ENCODE measurements at regions not wholly inside any gene's neighbourhood (a gene's known extent, or its start where the extent isn't known, plus 50 kb on each side); places are given as distances from the start of the nearest gene placed in this dataset.

- Mint-ChIP-seq H3K4me3 (no peak overlapping the region), H3K9me3 (peaks cover 19% of the 10 kb centered on the region), H3K4me1 (no peaks in the 10 kb centered on the region), H3K36me3 (no peaks in the 10 kb centered on the region), H3K27me3 (no peaks in the 10 kb centered on the region), H3K27ac (no peak overlapping the region)
- DNase-seq, result no peak
- CTCF ChIA-PET, result no interaction called here
Observed at GRCh38 chr4:133513901-133514300, 364.8 kb downstream of the PCDH10 start.

DNA sequence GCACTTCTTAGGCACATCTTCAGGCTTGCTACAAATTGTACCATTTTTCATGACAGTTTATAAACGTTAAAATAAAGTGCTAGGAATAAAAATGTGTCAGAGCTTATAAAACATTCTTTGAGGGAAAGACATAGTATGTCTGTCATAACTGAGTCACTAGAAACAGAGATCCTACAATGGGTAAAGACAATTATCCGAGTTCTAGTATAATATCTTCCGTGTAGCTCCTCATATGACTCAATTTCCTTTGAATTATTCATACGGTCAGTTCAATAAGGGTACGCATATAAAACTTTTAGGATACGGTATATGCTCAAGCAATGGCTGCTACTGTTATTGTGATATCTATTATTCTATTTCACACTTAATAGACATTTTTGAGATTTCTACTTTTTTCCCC, 349.1 kb downstream of the PCDH10 start:
- no peak overlapping the region for H3K27ac Mint-ChIP-seq
- no peaks in the 10 kb centered on the region for H3K36me3 Mint-ChIP-seq
- no peaks in the 10 kb centered on the region for H3K4me1 Mint-ChIP-seq
- no peaks in the 10 kb centered on the region for H3K9me3 Mint-ChIP-seq
- CTCF ChIA-PET, result no interaction called here
- DNase-seq, result no peak
- H3K4me3 Mint-ChIP-seq, result no peak overlapping the region
- H3K27me3 Mint-ChIP-seq, result no peaks in the 10 kb centered on the region

- no peak for DNase-seq
- Mint-ChIP-seq H3K4me3 (no peak overlapping the region), H3K36me3 (no peaks in the 10 kb centered on the region), H3K4me1 (no peaks in the 10 kb centered on the region), H3K27ac (no peak overlapping the region), H3K9me3 (no peaks in the 10 kb centered on the region), H3K27me3 (no peaks in the 10 kb centered on the region)
- CTCF ChIA-PET, result no interaction called here
Observed at GRCh38 chr4:133493776-133494175, 344.7 kb downstream of the PCDH10 start.

DNA sequence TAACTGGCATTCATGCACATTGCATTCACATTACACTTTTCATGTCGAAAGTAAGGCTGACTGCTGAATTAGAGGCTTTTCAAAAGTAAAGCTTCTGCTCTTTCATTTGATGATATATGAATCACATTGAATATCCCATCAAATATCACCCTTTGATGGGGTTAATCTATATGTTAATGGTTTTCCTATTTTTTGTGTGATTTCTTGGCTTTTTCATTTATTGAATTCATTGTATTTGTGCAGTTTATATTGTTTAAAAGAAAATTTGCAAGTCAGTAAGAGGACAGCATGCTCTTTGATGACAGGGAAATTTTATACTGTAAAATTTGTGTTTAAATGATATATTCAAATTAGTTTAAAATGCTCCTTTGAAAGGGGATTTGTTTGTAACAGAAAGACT, 344.1 kb downstream of the PCDH10 start:
- CTCF ChIA-PET, result no interaction called here
- no peak overlapping the region for H3K27ac Mint-ChIP-seq
- H3K4me1 Mint-ChIP-seq, result no peaks in the 10 kb centered on the region
- H3K9me3 Mint-ChIP-seq, result no peaks in the 10 kb centered on the region
- H3K36me3 Mint-ChIP-seq, result no peaks in the 10 kb centered on the region
- H3K27me3 Mint-ChIP-seq, result no peaks in the 10 kb centered on the region
- H3K4me3 Mint-ChIP-seq, result no peak overlapping the region
- DNase-seq, result no peak

DNA sequence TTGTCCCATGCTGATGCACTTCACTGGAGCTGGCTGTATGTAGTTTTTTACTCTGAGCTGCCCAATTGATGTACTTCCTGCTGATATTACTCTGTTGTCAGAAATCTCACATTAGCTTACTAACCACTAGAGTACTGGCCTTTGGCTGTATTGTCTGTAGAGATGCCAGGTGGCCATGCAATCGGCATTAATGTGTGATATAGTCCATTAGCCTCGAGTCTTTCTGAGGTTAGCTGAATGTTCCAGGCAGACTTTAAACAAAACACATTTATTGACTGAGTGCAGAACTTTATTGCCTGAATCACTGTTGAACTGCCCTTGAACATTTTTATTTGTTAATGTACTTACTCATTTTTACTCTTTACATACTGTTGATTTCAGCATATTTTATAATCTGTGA, 335.2 kb downstream of the PCDH10 start:
- no peaks in the 10 kb centered on the region for H3K27me3 Mint-ChIP-seq

GRCh38 chr4:133483600-133484246, 334.6 kb downstream of the PCDH10 start:
- Mint-ChIP-seq H3K4me3 (no peak overlapping the region), H3K27me3 (no peaks in the 10 kb centered on the region), H3K27ac (no peak overlapping the region), H3K4me1 (no peaks in the 10 kb centered on the region), H3K9me3 (peaks cover 4% of the 10 kb centered on the region), H3K36me3 (no peaks in the 10 kb centered on the region)
- CTCF ChIA-PET, result no interaction called here
- DNase-seq, result no peak

More for the DNA sequence above, 335.2 kb downstream of the PCDH10 start:
- no peak for DNase-seq
- no peak overlapping the region for H3K27ac Mint-ChIP-seq
- no peaks in the 10 kb centered on the region for H3K36me3 Mint-ChIP-seq
- CTCF ChIA-PET, result no interaction called here
- peaks cover 4% of the 10 kb centered on the region for H3K9me3 Mint-ChIP-seq
- H3K4me3 Mint-ChIP-seq, result no peak overlapping the region
- H3K4me1 Mint-ChIP-seq, result no peaks in the 10 kb centered on the region

DNA sequence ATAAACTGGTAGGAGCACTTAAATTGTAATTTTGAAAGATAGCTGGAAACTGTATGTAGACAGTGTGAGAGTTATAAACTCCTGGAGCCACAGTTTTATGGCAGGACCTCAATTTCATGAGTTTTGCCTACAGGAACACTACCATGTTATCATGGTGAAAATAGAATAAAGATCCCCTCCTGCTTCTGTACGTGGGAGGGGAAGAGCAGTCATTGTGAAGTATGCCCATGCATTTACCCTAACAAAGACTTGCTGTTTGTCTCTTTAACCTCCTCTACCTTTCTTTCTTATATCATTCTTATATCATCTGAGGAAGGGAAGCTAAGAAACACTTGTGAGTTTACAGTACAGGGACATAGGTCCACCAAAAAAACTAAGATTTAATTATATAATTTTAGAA, 327.0 kb downstream of the PCDH10 start:
- H3K27ac Mint-ChIP-seq, result no peak overlapping the region
- no peak for DNase-seq
- H3K36me3 Mint-ChIP-seq, result no peaks in the 10 kb centered on the region
- no peaks in the 10 kb centered on the region for H3K4me1 Mint-ChIP-seq
- no peaks in the 10 kb centered on the region for H3K27me3 Mint-ChIP-seq
- peaks cover 2% of the 10 kb centered on the region for H3K9me3 Mint-ChIP-seq
- no peak overlapping the region for H3K4me3 Mint-ChIP-seq
- CTCF ChIA-PET, result no interaction called here

GRCh38 chr4:133474501-133474900, 325.4 kb downstream of the PCDH10 start:
- H3K9me3 Mint-ChIP-seq, result peaks cover 2% of the 10 kb centered on the region
- no peak overlapping the region for H3K4me3 Mint-ChIP-seq
- H3K36me3 Mint-ChIP-seq, result no peaks in the 10 kb centered on the region
- no peaks in the 10 kb centered on the region for H3K4me1 Mint-ChIP-seq
- no peak overlapping the region for H3K27ac Mint-ChIP-seq
- CTCF ChIA-PET, result no interaction called here
- no peaks in the 10 kb centered on the region for H3K27me3 Mint-ChIP-seq
- DNase-seq, result no peak

- Mint-ChIP-seq H3K27me3 (no peaks in the 10 kb centered on the region), H3K36me3 (no peaks in the 10 kb centered on the region), H3K27ac (no peak overlapping the region), H3K4me3 (no peak overlapping the region), H3K4me1 (no peaks in the 10 kb centered on the region), H3K9me3 (peaks cover 2% of the 10 kb centered on the region)
- no peak for DNase-seq
- CTCF ChIA-PET, result no interaction called here
Observed at GRCh38 chr4:133472244-133472643, 323.1 kb downstream of the PCDH10 start.

DNA sequence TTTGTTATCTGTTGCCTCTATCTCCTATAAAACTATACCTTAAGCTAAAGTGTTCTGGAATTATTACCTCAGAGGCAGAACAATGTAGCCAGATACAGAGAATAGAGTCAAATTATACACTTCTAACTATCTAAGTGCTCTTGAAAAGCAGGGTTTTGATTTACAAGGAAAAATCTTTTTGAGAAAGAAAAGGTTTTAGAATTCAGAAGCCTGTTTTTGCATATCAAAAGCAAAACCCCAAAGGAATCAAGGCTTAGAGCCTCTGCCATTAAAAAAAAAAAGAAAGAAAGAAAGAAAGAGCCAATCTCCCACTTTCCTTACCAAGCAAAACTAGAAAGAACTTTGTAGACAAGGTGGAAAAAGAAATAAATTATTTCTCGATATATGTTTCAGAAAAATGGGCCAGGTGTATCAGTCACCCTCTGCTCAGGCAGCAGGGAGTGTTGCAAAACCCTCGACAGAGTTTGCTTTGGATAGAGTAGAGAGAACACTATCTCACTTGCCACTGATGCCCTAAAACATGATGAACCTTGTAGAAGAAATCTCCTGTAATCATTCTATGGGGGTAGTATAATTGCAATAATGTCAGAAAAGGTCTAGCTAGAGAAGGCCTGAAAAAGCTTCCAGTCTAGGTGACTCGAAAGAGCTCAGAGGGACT, 318.3 kb downstream of the PCDH10 start:
- no peaks in the 10 kb centered on the region for H3K4me1 Mint-ChIP-seq
- no peak overlapping the region for H3K4me3 Mint-ChIP-seq
- H3K27ac Mint-ChIP-seq, result no peak overlapping the region
- no peaks in the 10 kb centered on the region for H3K36me3 Mint-ChIP-seq
- DNase-seq, result no peak
- H3K9me3 Mint-ChIP-seq, result peaks cover 6% of the 10 kb centered on the region
- CTCF ChIA-PET, result no interaction called here
- no peaks in the 10 kb centered on the region for H3K27me3 Mint-ChIP-seq

DNA sequence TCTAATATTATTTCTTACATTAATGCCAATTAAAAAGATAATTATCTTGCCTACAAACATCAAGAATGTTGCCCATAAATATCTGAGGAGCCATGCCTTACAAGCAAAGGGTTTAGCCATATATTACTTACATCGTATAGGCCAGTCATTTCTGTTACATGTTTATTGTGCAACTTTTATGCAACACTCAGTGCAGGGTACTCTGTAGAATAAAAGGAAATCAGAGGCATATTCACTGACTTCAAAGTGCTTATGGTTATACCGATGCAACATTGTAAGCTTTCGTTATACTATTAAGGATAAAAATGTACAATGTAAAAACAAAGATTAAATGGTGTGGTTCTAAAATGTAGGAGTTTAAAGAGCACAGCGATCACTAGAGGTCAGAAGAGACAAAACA, 315.9 kb downstream of the PCDH10 start:
- CTCF ChIA-PET, result no interaction called here
- no peak for DNase-seq
- Mint-ChIP-seq H3K9me3 (peaks cover 10% of the 10 kb centered on the region), H3K36me3 (no peaks in the 10 kb centered on the region), H3K27me3 (no peaks in the 10 kb centered on the region), H3K4me3 (no peak overlapping the region), H3K27ac (no peak overlapping the region), H3K4me1 (no peaks in the 10 kb centered on the region)

DNA sequence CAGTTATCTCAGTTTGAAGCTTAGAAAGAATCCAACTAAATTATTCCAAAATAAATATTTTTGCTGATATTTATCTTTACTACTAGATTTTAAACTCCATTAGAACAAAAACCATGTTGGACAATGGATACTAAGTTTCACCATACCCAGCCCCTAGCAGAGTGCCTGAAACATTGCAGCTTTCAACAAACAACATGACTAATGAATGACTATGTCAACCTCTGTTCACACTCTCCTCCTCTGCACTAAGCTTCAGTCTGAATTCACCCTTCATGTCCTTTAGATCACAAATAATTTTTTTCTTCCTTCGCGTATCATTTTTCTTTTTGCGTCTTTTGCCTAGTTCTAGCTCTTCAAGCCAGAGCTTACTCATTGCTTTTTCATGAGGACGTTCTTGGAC, 315.2 kb downstream of the PCDH10 start:
- H3K9me3 Mint-ChIP-seq, result peaks cover 10% of the 10 kb centered on the region
- H3K27me3 Mint-ChIP-seq, result no peaks in the 10 kb centered on the region
- H3K4me1 Mint-ChIP-seq, result no peaks in the 10 kb centered on the region
- H3K27ac Mint-ChIP-seq, result no peak overlapping the region
- DNase-seq, result no peak
- no peaks in the 10 kb centered on the region for H3K36me3 Mint-ChIP-seq
- no peak overlapping the region for H3K4me3 Mint-ChIP-seq
- CTCF ChIA-PET, result no interaction called here

DNA sequence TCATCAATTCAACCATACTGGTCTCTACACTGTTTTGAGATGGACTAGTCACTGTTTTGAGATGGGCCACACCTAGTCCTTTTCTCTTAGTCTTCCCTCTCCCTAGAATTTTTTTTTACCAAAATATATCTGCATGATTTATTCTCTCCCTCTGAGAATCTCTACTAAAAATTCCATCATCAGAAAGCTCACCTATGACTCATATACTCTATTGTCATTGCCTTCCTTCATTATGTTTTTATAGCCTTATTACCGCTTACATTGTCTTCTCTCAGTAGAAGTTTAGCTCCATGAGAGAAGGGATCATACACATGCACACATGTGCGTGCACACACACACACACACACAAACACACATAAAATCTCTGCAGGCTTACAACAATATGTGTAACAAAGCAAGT, 303.6 kb downstream of the PCDH10 start:
- no peak overlapping the region for H3K4me3 Mint-ChIP-seq
- DNase-seq, result no peak
- no peaks in the 10 kb centered on the region for H3K27me3 Mint-ChIP-seq
- no peak overlapping the region for H3K27ac Mint-ChIP-seq
- CTCF ChIA-PET, result no interaction called here
- no peaks in the 10 kb centered on the region for H3K36me3 Mint-ChIP-seq
- no peaks in the 10 kb centered on the region for H3K4me1 Mint-ChIP-seq
- no peaks in the 10 kb centered on the region for H3K9me3 Mint-ChIP-seq

DNA sequence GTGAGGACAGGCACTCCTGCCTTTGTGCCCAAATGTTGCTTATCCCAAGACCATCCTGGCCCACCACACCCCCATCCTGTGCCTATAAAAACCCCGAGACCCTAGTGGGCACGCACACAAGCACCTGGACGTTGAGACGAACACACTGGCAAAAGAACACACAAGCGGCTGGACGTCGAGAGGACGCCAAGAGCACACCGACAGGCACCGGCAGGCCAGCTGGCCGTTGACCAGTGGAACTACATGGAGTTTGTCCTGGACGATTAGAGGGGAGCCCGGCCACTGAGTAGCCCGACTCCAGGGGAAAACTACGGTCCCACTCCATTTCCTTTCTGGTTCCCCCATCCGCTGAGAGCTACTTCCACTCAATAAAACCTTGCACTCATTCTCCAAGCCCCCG, 301.7 kb downstream of the PCDH10 start:
- CTCF ChIA-PET, result no interaction called here
- Mint-ChIP-seq H3K9me3 (no peaks in the 10 kb centered on the region), H3K27ac (no peak overlapping the region), H3K4me1 (no peaks in the 10 kb centered on the region), H3K27me3 (no peaks in the 10 kb centered on the region), H3K4me3 (no peak overlapping the region), H3K36me3 (no peaks in the 10 kb centered on the region)
- no peak for DNase-seq

GRCh38 chr4:133440404-133440803, 291.3 kb downstream of the PCDH10 start:
- Mint-ChIP-seq H3K4me3 (no peak overlapping the region), H3K27ac (no peak overlapping the region), H3K4me1 (no peaks in the 10 kb centered on the region), H3K9me3 (no peaks in the 10 kb centered on the region), H3K27me3 (no peaks in the 10 kb centered on the region), H3K36me3 (no peaks in the 10 kb centered on the region)
- CTCF ChIA-PET, result no interaction called here
- no peak for DNase-seq

GRCh38 chr4:133439830-133440229, 290.7 kb downstream of the PCDH10 start:
- H3K27ac Mint-ChIP-seq, result no peak overlapping the region
- no peaks in the 10 kb centered on the region for H3K4me1 Mint-ChIP-seq
- H3K9me3 Mint-ChIP-seq, result no peaks in the 10 kb centered on the region
- no peaks in the 10 kb centered on the region for H3K36me3 Mint-ChIP-seq
- H3K27me3 Mint-ChIP-seq, result no peaks in the 10 kb centered on the region
- DNase-seq, result no peak
- H3K4me3 Mint-ChIP-seq, result no peak overlapping the region
- CTCF ChIA-PET, result no interaction called here
